Memory B cell (primary cell): ENCODE measurements at regions not wholly inside any gene's neighbourhood (a gene's known extent, or its start where the extent isn't known, plus 50 kb on each side); places are given as distances from the start of the nearest gene placed in this dataset.

Experiments used
- ATAC-seq: fragments of 150-1000 bp; cut with Tn5 transposase; 2 replicates; pipeline ENCODE4 v1.10.0; 2021; ENCODE audit warnings: low read depth, mild to moderate bottlenecking, moderate library complexity
- DNase-seq, 2 donors: peaks; one replicate each; pipeline ENCODE4 v3.0.0; 2022; ENCODE audit warnings: low spot score in 2 of 2
- H3K27ac Mint-ChIP-seq: one replicate; pipeline ENCODE4 v1.8.0; 2022; ENCODE audit warnings: mild to moderate bottlenecking, moderate library complexity, mixed read lengths
- H3K27me3 Mint-ChIP-seq: one replicate; pipeline ENCODE4 v1.8.0; 2022; ENCODE audit warnings: mixed read lengths
- H3K36me3 Mint-ChIP-seq: one replicate; pipeline ENCODE4 v1.8.0; 2022; ENCODE audit warnings: mild to moderate bottlenecking, mixed read lengths
- H3K4me1 Mint-ChIP-seq: one replicate; pipeline ENCODE4 v1.8.0; 2022; ENCODE audit warnings: mixed read lengths
- H3K4me3 Mint-ChIP-seq: one replicate; pipeline ENCODE4 v1.8.0; 2022; ENCODE audit warnings: mild to moderate bottlenecking, moderate library complexity, mixed read lengths
- H3K9me3 Mint-ChIP-seq: one replicate; pipeline ENCODE4 v1.8.0; 2022; ENCODE audit warnings: mixed read lengths

- no peaks in the 10 kb centered on the region for H3K36me3 Mint-ChIP-seq
- H3K4me3 Mint-ChIP-seq: no peak overlapping the region
- peaks cover 2% of the 10 kb centered on the region for H3K27me3 Mint-ChIP-seq
- H3K27ac Mint-ChIP-seq: no peak overlapping the region
- ATAC-seq: no peak
- DNase-seq: no peak
- H3K4me1 Mint-ChIP-seq: peaks cover 5% of the 10 kb centered on the region
- H3K9me3 Mint-ChIP-seq: peaks cover 2% of the 10 kb centered on the region
Observed at GRCh38 chr5:59956130-59956783, 62.7 kb upstream of the PDE4D start.

GRCh38 chr5:59955241-59955640 is 61.7 kb upstream of the PDE4D start:
- DNase-seq (no peak), ATAC-seq (no peak)
- no peaks in the 10 kb centered on the region for H3K9me3 Mint-ChIP-seq
- no peak overlapping the region for H3K27ac Mint-ChIP-seq
- H3K36me3 Mint-ChIP-seq: no peaks in the 10 kb centered on the region
- peaks cover 2% of the 10 kb centered on the region for H3K27me3 Mint-ChIP-seq
- no peak overlapping the region for H3K4me3 Mint-ChIP-seq
- peaks cover 5% of the 10 kb centered on the region for H3K4me1 Mint-ChIP-seq

- Mint-ChIP-seq H3K27me3 (peaks cover 5% of the 10 kb centered on the region), H3K9me3 (no peaks in the 10 kb centered on the region), H3K4me1 (no peaks in the 10 kb centered on the region), H3K36me3 (peaks cover 6% of the 10 kb centered on the region), H3K4me3 (no peak overlapping the region), H3K27ac (no peak overlapping the region)
- ATAC-seq (no peak), DNase-seq (no peak)
Observed at GRCh38 chr5:59943452-59944113, 50.1 kb upstream of the PDE4D start.
